ENCODE measurements at regions not wholly inside any gene's neighbourhood (a gene's known extent, or its start where the extent isn't known, plus 50 kb on each side); places are given as distances from the start of the nearest gene placed in this dataset.

DNA sequence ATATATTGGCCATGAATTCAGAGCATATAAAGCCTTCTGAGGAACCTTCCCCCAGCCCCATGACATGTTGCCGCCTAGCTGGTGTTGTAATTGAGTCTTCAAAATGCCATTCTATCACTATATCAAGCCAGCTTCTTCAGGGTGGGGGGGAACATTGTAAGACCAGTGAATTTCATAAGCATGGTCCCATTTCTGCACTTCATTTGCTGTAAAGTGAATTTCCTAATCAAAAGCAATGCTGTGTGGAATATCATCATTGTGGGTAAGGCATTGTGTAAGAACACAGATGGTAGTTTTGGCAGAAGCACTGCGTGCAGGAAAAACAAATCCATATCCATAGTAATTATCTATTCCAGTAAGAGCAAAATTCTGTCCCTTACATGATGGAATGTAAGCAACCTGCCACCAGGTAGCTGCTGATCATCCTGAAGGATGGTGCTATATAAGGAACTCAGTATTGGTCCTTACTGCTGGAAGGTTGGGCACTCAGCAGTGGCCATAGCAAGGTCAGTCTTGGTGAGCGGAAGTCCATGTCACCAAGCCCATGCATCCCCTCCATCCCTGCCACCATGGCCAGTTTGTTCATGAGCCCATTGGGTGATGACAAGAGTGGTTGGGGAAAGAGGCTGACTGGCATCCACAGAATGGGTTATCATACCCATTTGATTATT lies 159.4 kb downstream of the COPS8 start:
- Histone ChIP-seq H3K4me1 (ENCODE audit: control insufficient read depth in 1 of 2, insufficient read depth in 2 of 2, low read depth in 1 of 2, low read length in 1 of 2) (no peaks in the 10 kb centered on the region), H3K4me3 (ENCODE audit: low read depth in 2 of 2, low read length in 1 of 2) (no peak overlapping the region), H3F3A (replicated peaks; ENCODE audit: insufficient read depth) (no peaks in the 10 kb centered on the region), H2AFZ (ENCODE audit: low read depth) (no peak overlapping the region), H3K4me2 (no peak overlapping the region), H3K9ac (no peak overlapping the region), H3K27me3 (ENCODE audit: insufficient read depth) (no peaks in the 10 kb centered on the region), H3K36me3 (replicated peaks in 1 of 2; ENCODE audit: control insufficient read depth in 1 of 2, insufficient read depth in 2 of 2, low read length in 1 of 2) (peaks cover 0 to 5% of the 10 kb centered on the region in 2 experiments), H4K20me1 (ENCODE audit: insufficient read depth) (no peaks in the 10 kb centered on the region), H3K9me2 (no peaks in the 10 kb centered on the region), H3K27ac (ENCODE audit: low read depth in 2 of 2, low read length in 1 of 2) (no peak overlapping the region), H3K79me2 (ENCODE audit: insufficient read depth) (no peaks in the 10 kb centered on the region), H3K9me3 (peaks cover 4% of the 10 kb centered on the region; the same call in 1 of the 2 replicates)
- DNase-seq, result no peak
- WGBS (ENCODE audit: low lambda C conversion rate), result 67% methylated on average over 3 of the region's 3 CpGs
- CTCF ChIA-PET, result no interaction called here
- TF ChIP-seq EP300 (IDR thresholded peaks at IDR 0.05; ENCODE audit: borderline replicate concordance in 1 of 2, low read depth in 1 of 2, low read length in 1 of 2) (no peak), TCF12 (IDR thresholded peaks at IDR 0.05) (no peak), ELF1 (IDR thresholded peaks at IDR 0.05) (no peak)
- POLR2A ChIA-PET, result no interaction called here

DNA sequence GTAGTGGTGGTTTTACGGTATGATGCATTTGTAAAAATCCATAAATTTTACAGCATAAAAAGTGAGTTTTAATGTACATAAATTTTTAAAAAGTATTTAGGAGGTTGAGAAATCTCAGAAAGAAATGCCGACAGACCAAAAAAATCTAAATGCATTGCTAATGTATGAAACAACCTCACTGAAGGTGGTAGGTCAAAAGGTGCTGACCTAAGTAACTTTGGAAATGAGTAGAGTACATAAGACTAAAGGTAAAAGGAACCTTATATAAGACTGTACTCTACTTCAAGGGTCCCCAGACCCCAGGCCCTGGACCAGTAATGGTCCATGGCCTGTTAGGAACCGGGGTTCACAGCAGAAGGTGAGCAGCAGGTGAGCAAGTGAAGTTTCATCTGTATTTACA lies 163.4 kb downstream of the COL6A3 start:
- Histone ChIP-seq H3K9me3 (no peaks in the 10 kb centered on the region), H3K4me3 (ENCODE audit: low read depth in 2 of 2, low read length in 1 of 2) (no peak overlapping the region), H4K20me1 (ENCODE audit: insufficient read depth) (no peaks in the 10 kb centered on the region), H3K79me2 (ENCODE audit: insufficient read depth) (no peaks in the 10 kb centered on the region), H3K36me3 (replicated peaks in 1 of 2; ENCODE audit: control insufficient read depth in 1 of 2, insufficient read depth in 2 of 2, low read length in 1 of 2) (no peaks in the 10 kb centered on the region), H3K4me2 (no peak overlapping the region), H2AFZ (ENCODE audit: low read depth) (no peak overlapping the region), H3K27ac (ENCODE audit: low read depth in 2 of 2, low read length in 1 of 2) (no peak overlapping the region), H3F3A (replicated peaks; ENCODE audit: insufficient read depth) (peaks cover 21% of the 10 kb centered on the region), H3K27me3 (ENCODE audit: insufficient read depth) (no peaks in the 10 kb centered on the region), H3K9ac (no peak overlapping the region), H3K4me1 (ENCODE audit: control insufficient read depth in 1 of 2, insufficient read depth in 2 of 2, low read depth in 1 of 2, low read length in 1 of 2) (peaks cover 0 to 12% of the 10 kb centered on the region in 2 experiments; a peak in 2 of 4 replicates), H3K9me2 (no peaks in the 10 kb centered on the region)
- ChIA-PET POLR2A (no interaction called here), CTCF (no interaction called here)
- 91% methylated on average over 3 of the region's 3 CpGs for WGBS (ENCODE audit: low lambda C conversion rate)
- DNase-seq, result no peak
- TF ChIP-seq, protein P1, sequence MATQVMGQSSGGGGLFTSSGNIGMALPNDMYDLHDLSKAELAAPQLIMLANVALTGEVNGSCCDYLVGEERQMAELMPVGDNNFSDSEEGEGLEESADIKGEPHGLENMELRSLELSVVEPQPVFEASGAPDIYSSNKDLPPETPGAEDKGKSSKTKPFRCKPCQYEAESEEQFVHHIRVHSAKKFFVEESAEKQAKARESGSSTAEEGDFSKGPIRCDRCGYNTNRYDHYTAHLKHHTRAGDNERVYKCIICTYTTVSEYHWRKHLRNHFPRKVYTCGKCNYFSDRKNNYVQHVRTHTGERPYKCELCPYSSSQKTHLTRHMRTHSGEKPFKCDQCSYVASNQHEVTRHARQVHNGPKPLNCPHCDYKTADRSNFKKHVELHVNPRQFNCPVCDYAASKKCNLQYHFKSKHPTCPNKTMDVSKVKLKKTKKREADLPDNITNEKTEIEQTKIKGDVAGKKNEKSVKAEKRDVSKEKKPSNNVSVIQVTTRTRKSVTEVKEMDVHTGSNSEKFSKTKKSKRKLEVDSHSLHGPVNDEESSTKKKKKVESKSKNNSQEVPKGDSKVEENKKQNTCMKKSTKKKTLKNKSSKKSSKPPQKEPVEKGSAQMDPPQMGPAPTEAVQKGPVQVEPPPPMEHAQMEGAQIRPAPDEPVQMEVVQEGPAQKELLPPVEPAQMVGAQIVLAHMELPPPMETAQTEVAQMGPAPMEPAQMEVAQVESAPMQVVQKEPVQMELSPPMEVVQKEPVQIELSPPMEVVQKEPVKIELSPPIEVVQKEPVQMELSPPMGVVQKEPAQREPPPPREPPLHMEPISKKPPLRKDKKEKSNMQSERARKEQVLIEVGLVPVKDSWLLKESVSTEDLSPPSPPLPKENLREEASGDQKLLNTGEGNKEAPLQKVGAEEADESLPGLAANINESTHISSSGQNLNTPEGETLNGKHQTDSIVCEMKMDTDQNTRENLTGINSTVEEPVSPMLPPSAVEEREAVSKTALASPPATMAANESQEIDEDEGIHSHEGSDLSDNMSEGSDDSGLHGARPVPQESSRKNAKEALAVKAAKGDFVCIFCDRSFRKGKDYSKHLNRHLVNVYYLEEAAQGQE (IDR thresholded peaks at IDR 0.05; ENCODE audit: low read depth, low read length), result no peak
- TF ChIP-seq IRF3 (IDR thresholded peaks at IDR 0.05; ENCODE audit: low read depth, low read length) (no peak), SIN3A (IDR thresholded peaks at IDR 0.05; ENCODE audit: borderline replicate concordance, low read depth, low read length) (no peak), ELF1 (IDR thresholded peaks at IDR 0.05) (no peak), GABPA (IDR thresholded peaks at IDR 0.05; ENCODE audit: low read depth) (no peak), NFIC (IDR thresholded peaks at IDR 0.05; ENCODE audit: borderline replicate concordance) (no peak), MEF2A (IDR thresholded peaks at IDR 0.05; ENCODE audit: borderline replicate concordance, low read depth) (no peak)
- TF ChIP-seq, protein P2, sequence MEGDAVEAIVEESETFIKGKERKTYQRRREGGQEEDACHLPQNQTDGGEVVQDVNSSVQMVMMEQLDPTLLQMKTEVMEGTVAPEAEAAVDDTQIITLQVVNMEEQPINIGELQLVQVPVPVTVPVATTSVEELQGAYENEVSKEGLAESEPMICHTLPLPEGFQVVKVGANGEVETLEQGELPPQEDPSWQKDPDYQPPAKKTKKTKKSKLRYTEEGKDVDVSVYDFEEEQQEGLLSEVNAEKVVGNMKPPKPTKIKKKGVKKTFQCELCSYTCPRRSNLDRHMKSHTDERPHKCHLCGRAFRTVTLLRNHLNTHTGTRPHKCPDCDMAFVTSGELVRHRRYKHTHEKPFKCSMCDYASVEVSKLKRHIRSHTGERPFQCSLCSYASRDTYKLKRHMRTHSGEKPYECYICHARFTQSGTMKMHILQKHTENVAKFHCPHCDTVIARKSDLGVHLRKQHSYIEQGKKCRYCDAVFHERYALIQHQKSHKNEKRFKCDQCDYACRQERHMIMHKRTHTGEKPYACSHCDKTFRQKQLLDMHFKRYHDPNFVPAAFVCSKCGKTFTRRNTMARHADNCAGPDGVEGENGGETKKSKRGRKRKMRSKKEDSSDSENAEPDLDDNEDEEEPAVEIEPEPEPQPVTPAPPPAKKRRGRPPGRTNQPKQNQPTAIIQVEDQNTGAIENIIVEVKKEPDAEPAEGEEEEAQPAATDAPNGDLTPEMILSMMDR (IDR thresholded peaks at IDR 0.05), result no peak
